ENCODE measurements at regions not wholly inside any gene's neighbourhood (a gene's known extent, or its start where the extent isn't known, plus 50 kb on each side); places are given as distances from the start of the nearest gene placed in this dataset.

DNA sequence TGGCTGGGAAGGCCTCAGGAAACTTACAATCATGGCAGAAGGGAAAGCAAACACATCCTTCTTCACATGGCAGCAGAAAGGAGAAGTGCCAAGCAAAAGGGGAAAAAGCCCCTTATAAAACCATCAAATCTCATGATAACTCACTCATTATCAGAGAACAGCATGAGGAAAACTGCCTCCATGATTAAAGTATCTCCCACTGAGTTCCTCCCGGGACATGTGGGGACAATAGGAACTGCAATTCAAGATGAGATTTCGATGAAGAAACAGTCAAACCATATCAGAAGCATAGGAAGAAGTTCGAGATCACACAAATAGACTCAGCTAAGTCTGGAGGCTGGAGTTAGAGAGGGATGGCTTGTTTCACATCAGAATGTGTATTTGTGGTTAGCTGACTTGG lies 869.4 kb upstream of the PHF14 start:
- TF ChIP-seq, protein P1, sequence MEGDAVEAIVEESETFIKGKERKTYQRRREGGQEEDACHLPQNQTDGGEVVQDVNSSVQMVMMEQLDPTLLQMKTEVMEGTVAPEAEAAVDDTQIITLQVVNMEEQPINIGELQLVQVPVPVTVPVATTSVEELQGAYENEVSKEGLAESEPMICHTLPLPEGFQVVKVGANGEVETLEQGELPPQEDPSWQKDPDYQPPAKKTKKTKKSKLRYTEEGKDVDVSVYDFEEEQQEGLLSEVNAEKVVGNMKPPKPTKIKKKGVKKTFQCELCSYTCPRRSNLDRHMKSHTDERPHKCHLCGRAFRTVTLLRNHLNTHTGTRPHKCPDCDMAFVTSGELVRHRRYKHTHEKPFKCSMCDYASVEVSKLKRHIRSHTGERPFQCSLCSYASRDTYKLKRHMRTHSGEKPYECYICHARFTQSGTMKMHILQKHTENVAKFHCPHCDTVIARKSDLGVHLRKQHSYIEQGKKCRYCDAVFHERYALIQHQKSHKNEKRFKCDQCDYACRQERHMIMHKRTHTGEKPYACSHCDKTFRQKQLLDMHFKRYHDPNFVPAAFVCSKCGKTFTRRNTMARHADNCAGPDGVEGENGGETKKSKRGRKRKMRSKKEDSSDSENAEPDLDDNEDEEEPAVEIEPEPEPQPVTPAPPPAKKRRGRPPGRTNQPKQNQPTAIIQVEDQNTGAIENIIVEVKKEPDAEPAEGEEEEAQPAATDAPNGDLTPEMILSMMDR (IDR thresholded peaks at IDR 0.05), result no peak
- no peak for TF ChIP-seq POLR2A (IDR thresholded peaks at IDR 0.05)
